ENCODE measurements at regions not wholly inside any gene's neighbourhood (a gene's known extent, or its start where the extent isn't known, plus 50 kb on each side); places are given as distances from the start of the nearest gene placed in this dataset.

DNA sequence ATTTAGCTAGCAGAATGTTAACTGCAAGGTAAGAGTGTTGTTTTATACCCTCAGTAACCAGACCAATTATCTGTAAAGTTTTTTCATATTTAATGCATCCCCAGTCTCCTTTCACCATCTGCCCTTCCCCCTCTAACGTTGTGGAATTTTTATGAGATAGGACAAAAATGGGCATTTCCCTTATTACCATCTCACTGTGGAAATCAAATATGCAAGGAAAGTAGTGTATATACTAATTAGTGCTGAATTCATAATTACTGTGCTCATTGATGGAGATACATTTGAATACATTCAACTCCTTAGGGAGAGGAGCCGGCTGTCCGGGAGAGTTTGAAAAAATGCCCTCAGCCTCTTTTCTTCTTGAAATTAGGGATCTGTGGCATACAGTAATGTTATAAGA lies 423.4 kb upstream of the MGMT start:
- TF ChIP-seq, protein P1, sequence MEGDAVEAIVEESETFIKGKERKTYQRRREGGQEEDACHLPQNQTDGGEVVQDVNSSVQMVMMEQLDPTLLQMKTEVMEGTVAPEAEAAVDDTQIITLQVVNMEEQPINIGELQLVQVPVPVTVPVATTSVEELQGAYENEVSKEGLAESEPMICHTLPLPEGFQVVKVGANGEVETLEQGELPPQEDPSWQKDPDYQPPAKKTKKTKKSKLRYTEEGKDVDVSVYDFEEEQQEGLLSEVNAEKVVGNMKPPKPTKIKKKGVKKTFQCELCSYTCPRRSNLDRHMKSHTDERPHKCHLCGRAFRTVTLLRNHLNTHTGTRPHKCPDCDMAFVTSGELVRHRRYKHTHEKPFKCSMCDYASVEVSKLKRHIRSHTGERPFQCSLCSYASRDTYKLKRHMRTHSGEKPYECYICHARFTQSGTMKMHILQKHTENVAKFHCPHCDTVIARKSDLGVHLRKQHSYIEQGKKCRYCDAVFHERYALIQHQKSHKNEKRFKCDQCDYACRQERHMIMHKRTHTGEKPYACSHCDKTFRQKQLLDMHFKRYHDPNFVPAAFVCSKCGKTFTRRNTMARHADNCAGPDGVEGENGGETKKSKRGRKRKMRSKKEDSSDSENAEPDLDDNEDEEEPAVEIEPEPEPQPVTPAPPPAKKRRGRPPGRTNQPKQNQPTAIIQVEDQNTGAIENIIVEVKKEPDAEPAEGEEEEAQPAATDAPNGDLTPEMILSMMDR (IDR thresholded peaks at IDR 0.05 in 2 of 3, conservative IDR thresholded peaks at IDR 0.05 in 1 of 3; ENCODE audit: borderline replicate concordance in 1 of 3, insufficient read depth in 1 of 3, low read depth in 2 of 3, low read length in 2 of 3) = no peak
- TF ChIP-seq POLR2A (IDR thresholded peaks at IDR 0.05; ENCODE audit: borderline replicate concordance, extremely low read depth, insufficient read depth, insufficient read length) (no peak), TCF7L2 (IDR thresholded peaks at IDR 0.05; ENCODE audit: borderline replicate concordance, extremely low read depth, insufficient read depth, insufficient read length) (no peak), CEBPB (IDR thresholded peaks at IDR 0.05; ENCODE audit: low read depth) (no peak), ZFX (IDR thresholded peaks at IDR 0.05) (no peak), EZH2 (IDR thresholded peaks at IDR 0.05) (no peak), FOSL1 (IDR thresholded peaks at IDR 0.05; ENCODE audit: low read depth) (no peak), POLR2AphosphoS5 (IDR thresholded peaks at IDR 0.05; ENCODE audit: low read depth, low read length) (no peak), RAD21 (IDR thresholded peaks at IDR 0.05; ENCODE audit: low read depth) (no peak)
- TF ChIP-seq, protein P2, sequence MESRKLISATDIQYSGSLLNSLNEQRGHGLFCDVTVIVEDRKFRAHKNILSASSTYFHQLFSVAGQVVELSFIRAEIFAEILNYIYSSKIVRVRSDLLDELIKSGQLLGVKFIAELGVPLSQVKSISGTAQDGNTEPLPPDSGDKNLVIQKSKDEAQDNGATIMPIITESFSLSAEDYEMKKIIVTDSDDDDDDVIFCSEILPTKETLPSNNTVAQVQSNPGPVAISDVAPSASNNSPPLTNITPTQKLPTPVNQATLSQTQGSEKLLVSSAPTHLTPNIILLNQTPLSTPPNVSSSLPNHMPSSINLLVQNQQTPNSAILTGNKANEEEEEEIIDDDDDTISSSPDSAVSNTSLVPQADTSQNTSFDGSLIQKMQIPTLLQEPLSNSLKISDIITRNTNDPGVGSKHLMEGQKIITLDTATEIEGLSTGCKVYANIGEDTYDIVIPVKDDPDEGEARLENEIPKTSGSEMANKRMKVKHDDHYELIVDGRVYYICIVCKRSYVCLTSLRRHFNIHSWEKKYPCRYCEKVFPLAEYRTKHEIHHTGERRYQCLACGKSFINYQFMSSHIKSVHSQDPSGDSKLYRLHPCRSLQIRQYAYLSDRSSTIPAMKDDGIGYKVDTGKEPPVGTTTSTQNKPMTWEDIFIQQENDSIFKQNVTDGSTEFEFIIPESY (IDR thresholded peaks at IDR 0.05; ENCODE audit: extremely low read depth, insufficient replicate concordance, low read length) = no peak
- TF ChIP-seq, protein P3, sequence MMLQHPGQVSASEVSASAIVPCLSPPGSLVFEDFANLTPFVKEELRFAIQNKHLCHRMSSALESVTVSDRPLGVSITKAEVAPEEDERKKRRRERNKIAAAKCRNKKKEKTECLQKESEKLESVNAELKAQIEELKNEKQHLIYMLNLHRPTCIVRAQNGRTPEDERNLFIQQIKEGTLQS (IDR thresholded peaks at IDR 0.05) = no peak
- TF ChIP-seq, protein P4, sequence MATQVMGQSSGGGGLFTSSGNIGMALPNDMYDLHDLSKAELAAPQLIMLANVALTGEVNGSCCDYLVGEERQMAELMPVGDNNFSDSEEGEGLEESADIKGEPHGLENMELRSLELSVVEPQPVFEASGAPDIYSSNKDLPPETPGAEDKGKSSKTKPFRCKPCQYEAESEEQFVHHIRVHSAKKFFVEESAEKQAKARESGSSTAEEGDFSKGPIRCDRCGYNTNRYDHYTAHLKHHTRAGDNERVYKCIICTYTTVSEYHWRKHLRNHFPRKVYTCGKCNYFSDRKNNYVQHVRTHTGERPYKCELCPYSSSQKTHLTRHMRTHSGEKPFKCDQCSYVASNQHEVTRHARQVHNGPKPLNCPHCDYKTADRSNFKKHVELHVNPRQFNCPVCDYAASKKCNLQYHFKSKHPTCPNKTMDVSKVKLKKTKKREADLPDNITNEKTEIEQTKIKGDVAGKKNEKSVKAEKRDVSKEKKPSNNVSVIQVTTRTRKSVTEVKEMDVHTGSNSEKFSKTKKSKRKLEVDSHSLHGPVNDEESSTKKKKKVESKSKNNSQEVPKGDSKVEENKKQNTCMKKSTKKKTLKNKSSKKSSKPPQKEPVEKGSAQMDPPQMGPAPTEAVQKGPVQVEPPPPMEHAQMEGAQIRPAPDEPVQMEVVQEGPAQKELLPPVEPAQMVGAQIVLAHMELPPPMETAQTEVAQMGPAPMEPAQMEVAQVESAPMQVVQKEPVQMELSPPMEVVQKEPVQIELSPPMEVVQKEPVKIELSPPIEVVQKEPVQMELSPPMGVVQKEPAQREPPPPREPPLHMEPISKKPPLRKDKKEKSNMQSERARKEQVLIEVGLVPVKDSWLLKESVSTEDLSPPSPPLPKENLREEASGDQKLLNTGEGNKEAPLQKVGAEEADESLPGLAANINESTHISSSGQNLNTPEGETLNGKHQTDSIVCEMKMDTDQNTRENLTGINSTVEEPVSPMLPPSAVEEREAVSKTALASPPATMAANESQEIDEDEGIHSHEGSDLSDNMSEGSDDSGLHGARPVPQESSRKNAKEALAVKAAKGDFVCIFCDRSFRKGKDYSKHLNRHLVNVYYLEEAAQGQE (IDR thresholded peaks at IDR 0.05; ENCODE audit: low read depth) = no peak
